ENCODE measurements at regions not wholly inside any gene's neighbourhood (a gene's known extent, or its start where the extent isn't known, plus 50 kb on each side); places are given as distances from the start of the nearest gene placed in this dataset.

- H3K36me3 ChIP-seq: no peaks in the 10 kb centered on the region
- peaks cover 0 to 4% of the 10 kb centered on the region in 2 donors for H3K4me1 ChIP-seq
- no peaks in the 10 kb centered on the region for H3K27me3 ChIP-seq
- no peak for DNase-seq
- H3K4me3 ChIP-seq (replicated peaks in 1 of 3): no peak overlapping the region
- no peaks in the 10 kb centered on the region for H3K9me3 ChIP-seq
- intact Hi-C loops (cut with DNase I): no loop called here
- no peak overlapping the region for H3K27ac ChIP-seq
- no peak for TF ChIP-seq POLR2A (IDR thresholded peaks at IDR 0.05)
- TF ChIP-seq, protein P1, sequence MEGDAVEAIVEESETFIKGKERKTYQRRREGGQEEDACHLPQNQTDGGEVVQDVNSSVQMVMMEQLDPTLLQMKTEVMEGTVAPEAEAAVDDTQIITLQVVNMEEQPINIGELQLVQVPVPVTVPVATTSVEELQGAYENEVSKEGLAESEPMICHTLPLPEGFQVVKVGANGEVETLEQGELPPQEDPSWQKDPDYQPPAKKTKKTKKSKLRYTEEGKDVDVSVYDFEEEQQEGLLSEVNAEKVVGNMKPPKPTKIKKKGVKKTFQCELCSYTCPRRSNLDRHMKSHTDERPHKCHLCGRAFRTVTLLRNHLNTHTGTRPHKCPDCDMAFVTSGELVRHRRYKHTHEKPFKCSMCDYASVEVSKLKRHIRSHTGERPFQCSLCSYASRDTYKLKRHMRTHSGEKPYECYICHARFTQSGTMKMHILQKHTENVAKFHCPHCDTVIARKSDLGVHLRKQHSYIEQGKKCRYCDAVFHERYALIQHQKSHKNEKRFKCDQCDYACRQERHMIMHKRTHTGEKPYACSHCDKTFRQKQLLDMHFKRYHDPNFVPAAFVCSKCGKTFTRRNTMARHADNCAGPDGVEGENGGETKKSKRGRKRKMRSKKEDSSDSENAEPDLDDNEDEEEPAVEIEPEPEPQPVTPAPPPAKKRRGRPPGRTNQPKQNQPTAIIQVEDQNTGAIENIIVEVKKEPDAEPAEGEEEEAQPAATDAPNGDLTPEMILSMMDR (IDR thresholded peaks at IDR 0.05): no peak
- WGBS, 2 donors: 81% methylated on average over 2 of the region's 2 CpGs
These were observed 119.9 kb upstream of the MPPED2 start for GRCh38 chr11:30705913-30706675.

GRCh38 chr11:30698425-30698824 lies 112.3 kb upstream of the MPPED2 start:
- Histone ChIP-seq H3K4me1 (peaks cover 0 to 5% of the 10 kb centered on the region in 2 donors), H3K27ac (no peak overlapping the region), H3K9me3 (no peaks in the 10 kb centered on the region), H3K27me3 (no peaks in the 10 kb centered on the region), H3K4me3 (replicated peaks in 1 of 3) (no peak overlapping the region), H3K36me3 (no peaks in the 10 kb centered on the region)
- TF ChIP-seq POLR2A (IDR thresholded peaks at IDR 0.05): no peak
- TF ChIP-seq, protein P1 (IDR thresholded peaks at IDR 0.05): no peak
- WGBS, 2 donors: 93 to 94% methylated on average over 2 of the region's 2 CpGs
- intact Hi-C loops (cut with DNase I): no loop called here
- DNase-seq: no peak

DNA sequence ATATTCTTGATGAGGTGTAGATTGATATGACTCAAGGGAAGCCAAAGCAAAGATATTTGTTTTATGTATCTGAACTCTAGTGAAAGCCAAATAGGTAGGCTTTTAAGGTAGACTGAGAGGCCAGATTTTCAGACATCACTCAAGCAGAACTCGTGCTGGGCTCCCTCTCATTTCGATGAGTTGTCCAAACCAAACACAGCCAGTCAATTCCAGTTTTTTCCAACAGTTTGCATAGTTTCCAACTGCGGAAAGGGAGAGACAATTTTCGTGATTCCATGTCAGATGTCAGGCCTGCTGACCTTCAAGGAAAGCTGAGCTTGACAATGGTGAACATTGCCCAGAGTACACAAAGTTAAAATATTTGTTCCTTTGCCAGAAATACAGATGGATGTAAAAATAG lies 110.9 kb upstream of the MPPED2 start:
- peaks cover 0 to 5% of the 10 kb centered on the region in 2 donors for H3K4me1 ChIP-seq
- WGBS, 2 donors: 25 to 29% methylated on average over 4 of the region's 4 CpGs

GRCh38 chr11:30684772-30685171 lies 98.6 kb upstream of the MPPED2 start:
- Histone ChIP-seq H3K4me3 (replicated peaks in 1 of 3) (no peak overlapping the region), H3K9me3 (no peaks in the 10 kb centered on the region), H3K4me1 (no peaks in the 10 kb centered on the region), H3K36me3 (no peaks in the 10 kb centered on the region), H3K27me3 (no peaks in the 10 kb centered on the region), H3K27ac (no peak overlapping the region)
- intact Hi-C loops (cut with DNase I): no loop called here
- TF ChIP-seq, protein P1 (IDR thresholded peaks at IDR 0.05): no peak
- no peak for TF ChIP-seq POLR2A (IDR thresholded peaks at IDR 0.05)
- DNase-seq: no peak
- 81 to 89% methylated on average over 2 of the region's 2 CpGs for WGBS, 2 donors

More for the DNA sequence above, 110.9 kb upstream of the MPPED2 start:
- Histone ChIP-seq H3K4me3 (replicated peaks in 1 of 3) (no peak overlapping the region), H3K36me3 (no peaks in the 10 kb centered on the region), H3K9me3 (no peaks in the 10 kb centered on the region), H3K27ac (peak overlapping the region in 2 of 3 donors; percentile 62 to 64), H3K27me3 (no peaks in the 10 kb centered on the region)
- intact Hi-C loops (cut with DNase I): no loop called here
- peak; percentile 41 to 52 for DNase-seq
- no peak for TF ChIP-seq POLR2A (IDR thresholded peaks at IDR 0.05)
- TF ChIP-seq, protein P1 (IDR thresholded peaks at IDR 0.05): no peak

- DNase-seq: no peak
- intact Hi-C loops (cut with DNase I): no loop called here
- Histone ChIP-seq H3K36me3 (no peaks in the 10 kb centered on the region), H3K4me1 (no peaks in the 10 kb centered on the region), H3K4me3 (replicated peaks in 1 of 3) (no peak overlapping the region), H3K27ac (no peak overlapping the region), H3K27me3 (no peaks in the 10 kb centered on the region), H3K9me3 (no peaks in the 10 kb centered on the region)
- WGBS, 2 donors: 91% methylated on average over 1 of the region's 1 CpG
- TF ChIP-seq, protein P1 (IDR thresholded peaks at IDR 0.05): no peak
- no peak for TF ChIP-seq POLR2A (IDR thresholded peaks at IDR 0.05)
These were observed 97.0 kb upstream of the MPPED2 start for GRCh38 chr11:30683176-30683575.

Data from thyroid gland (tissue), 4 donors.